Upper lobe of left lung (tissue), 6 donors: ENCODE measurements at regions not wholly inside any gene's neighbourhood (a gene's known extent, or its start where the extent isn't known, plus 50 kb on each side); places are given as distances from the start of the nearest gene placed in this dataset.
A peak's percentile ranks its signal among the peaks of the same experiment; 100 is the strongest.

Source experiments
- ATAC-seq, 2 donors: fragments of 200-7000 bp; cut with Tn5 transposase; one replicate each; pipeline ENCODE4 v1.9.1; 2022; ENCODE audit warnings: mild to moderate bottlenecking in 2 of 2, moderate library complexity in 2 of 2; ENCODE audit not compliant: low FRiP score in 2 of 2
- DNase-seq, 2 donors: peaks; one replicate each; pipeline ENCODE4 v3.0.0-alpha.2; 2019 to 2020
- H3K27ac ChIP-seq, 4 donors: fragments of 200-600 bp; sonication (generic); one replicate each; pipeline ENCODE4 v1.5.1; 2016 to 2019
- H3K27me3 ChIP-seq, 4 donors: fragments of 200-600 bp; sonication (generic); one replicate each; pipeline ENCODE4 v1.5.1; 2017 to 2019
- H3K36me3 ChIP-seq, 4 donors: fragments of 200-600 bp; sonication (generic); one replicate each; pipeline ENCODE4 v1.5.1; 2016 to 2019
- H3K4me1 ChIP-seq, 4 donors: fragments of 200-600 bp; sonication (generic); one replicate each; pipeline ENCODE4 v1.5.1; 2018 to 2019
- H3K4me3 ChIP-seq, 4 donors: fragments of 200-600 bp; sonication (generic); one replicate each; pipeline ENCODE4 v1.5.1; 2017 to 2019; ENCODE audit warnings: mild to moderate bottlenecking in 2 of 4, moderate library complexity in 1 of 4
- H3K9me3 ChIP-seq, 4 donors: fragments of 200-600 bp; sonication (generic); one replicate each; pipeline ENCODE4 v1.5.1; 2018 to 2019
- EP300 ChIP-seq, 4 donors: sonication (generic); formaldehyde crosslinking; IDR thresholded peaks; one replicate each; pipeline ENCODE4 v1.5.1; 2017; ENCODE audit warnings: antibody characterized with exemption in 4 of 4, control low read depth in 2 of 4
- POLR2A ChIP-seq, 4 donors: fragments of 450-650 bp; IDR thresholded peaks; one replicate each; pipeline ENCODE4 v1.5.1; 2016 to 2017; ENCODE audit warnings: antibody characterized with exemption in 4 of 4, mild to moderate bottlenecking in 2 of 4
- POLR2AphosphoS5 ChIP-seq, 2 donors: sonication (generic); formaldehyde crosslinking; IDR thresholded peaks; one replicate each; pipeline ENCODE4 v1.5.1; 2017; ENCODE audit warnings: antibody characterized with exemption in 2 of 2
- WGBS, 2 donors: methylation state at CpG; one replicate each; pipeline ENCODE4 v1.1.5; 2017 to 2018; 5-methylcytosine and 5-hydroxymethylcytosine counted together
- TF ChIP-seq, protein P1 (sequence below), 6 experiments: fragments of 450-650 bp in 4 of 6; fragments of 200-600 bp in 2 of 6; sonication (generic) in 2 of 6; IDR thresholded peaks; one replicate each; pipeline ENCODE4 v1.5.1; 2016 to 2019; ENCODE audit warnings: antibody characterized with exemption in 6 of 6
- donor health status: DM: no; HTN: no; CAD: no; lungs with moderate emphysema.
- donor health status: DM: no; HTN: yes; CAD: no; lungs with severe emphysema.

DNA sequence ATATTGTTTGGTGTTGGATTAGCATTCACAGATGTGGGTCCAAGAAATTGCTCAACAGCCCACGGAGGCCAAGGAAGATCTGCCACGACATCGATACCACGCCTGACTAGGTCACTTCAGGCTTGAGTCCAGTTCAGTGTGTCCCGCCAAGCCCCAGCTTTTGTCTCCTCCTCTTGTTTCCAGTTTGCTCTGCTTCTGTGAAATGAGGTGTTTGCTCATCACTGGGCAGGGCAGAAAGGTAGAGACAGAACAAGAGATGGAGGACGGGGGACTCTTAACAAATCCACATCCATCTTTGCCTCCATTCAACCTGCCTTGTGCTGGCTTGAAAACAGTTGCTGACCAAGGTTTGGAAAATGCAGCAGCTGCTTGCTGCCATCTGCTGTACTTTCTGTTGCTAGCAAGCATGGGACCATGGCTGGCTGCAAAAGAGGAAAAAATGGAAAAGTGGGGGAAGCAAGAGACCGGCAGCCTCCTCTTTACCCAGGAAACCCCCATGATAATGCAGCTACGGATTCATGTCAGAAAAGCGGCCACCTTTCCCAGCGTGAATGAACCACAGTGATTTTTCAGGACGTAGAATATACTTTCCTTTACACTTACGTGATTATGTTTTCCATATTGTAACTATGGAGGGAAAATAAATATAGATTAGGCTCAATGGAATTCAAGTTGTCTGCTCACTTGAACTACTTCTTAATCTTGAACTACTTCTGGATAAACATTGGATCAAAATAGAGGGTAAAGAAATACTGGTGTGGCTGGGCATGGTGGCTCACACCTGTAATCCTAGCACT, 80.2 kb upstream of the GREM2 start:
- WGBS, 2 donors: 59 to 67% methylated on average over 12 of the region's 12 CpGs
- Histone ChIP-seq H3K27ac (no peak overlapping the region), H3K9me3 (no peaks in the 10 kb centered on the region), H3K4me1 (no peaks in the 10 kb centered on the region), H3K36me3 (no peaks in the 10 kb centered on the region), H3K27me3 (no peaks in the 10 kb centered on the region), H3K4me3 (no peak overlapping the region)
- ATAC-seq (peak in 1 of 2 donors; percentile 92), DNase-seq (peak in 1 of 2 donors; percentile 23)
- no peak for TF ChIP-seq POLR2AphosphoS5 (IDR thresholded peaks at IDR 0.05)
- no peak for TF ChIP-seq EP300 (IDR thresholded peaks at IDR 0.05)
- TF ChIP-seq, protein P1, sequence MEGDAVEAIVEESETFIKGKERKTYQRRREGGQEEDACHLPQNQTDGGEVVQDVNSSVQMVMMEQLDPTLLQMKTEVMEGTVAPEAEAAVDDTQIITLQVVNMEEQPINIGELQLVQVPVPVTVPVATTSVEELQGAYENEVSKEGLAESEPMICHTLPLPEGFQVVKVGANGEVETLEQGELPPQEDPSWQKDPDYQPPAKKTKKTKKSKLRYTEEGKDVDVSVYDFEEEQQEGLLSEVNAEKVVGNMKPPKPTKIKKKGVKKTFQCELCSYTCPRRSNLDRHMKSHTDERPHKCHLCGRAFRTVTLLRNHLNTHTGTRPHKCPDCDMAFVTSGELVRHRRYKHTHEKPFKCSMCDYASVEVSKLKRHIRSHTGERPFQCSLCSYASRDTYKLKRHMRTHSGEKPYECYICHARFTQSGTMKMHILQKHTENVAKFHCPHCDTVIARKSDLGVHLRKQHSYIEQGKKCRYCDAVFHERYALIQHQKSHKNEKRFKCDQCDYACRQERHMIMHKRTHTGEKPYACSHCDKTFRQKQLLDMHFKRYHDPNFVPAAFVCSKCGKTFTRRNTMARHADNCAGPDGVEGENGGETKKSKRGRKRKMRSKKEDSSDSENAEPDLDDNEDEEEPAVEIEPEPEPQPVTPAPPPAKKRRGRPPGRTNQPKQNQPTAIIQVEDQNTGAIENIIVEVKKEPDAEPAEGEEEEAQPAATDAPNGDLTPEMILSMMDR (IDR thresholded peaks at IDR 0.05): peak in 5 of 6 experiments; percentile 31 to 60 (median 39)
- no peak for TF ChIP-seq POLR2A (IDR thresholded peaks at IDR 0.05)

- WGBS, 2 donors: 53 to 63% methylated on average over 5 of the region's 5 CpGs
- H3K4me3 ChIP-seq: no peak overlapping the region
- H3K27ac ChIP-seq: no peak overlapping the region
- no peaks in the 10 kb centered on the region for H3K4me1 ChIP-seq
- H3K36me3 ChIP-seq: no peaks in the 10 kb centered on the region
- peak in 1 of 2 donors; percentile 19 for ATAC-seq
- H3K9me3 ChIP-seq: no peaks in the 10 kb centered on the region
- H3K27me3 ChIP-seq: no peaks in the 10 kb centered on the region
- DNase-seq: no peak
- TF ChIP-seq EP300 (IDR thresholded peaks at IDR 0.05) (no peak), POLR2AphosphoS5 (IDR thresholded peaks at IDR 0.05) (no peak), POLR2A (IDR thresholded peaks at IDR 0.05) (no peak)
- TF ChIP-seq, protein P1 (IDR thresholded peaks at IDR 0.05): no peak
Observed at GRCh38 chr1:240691501-240691900, 79.5 kb upstream of the GREM2 start.

DNA sequence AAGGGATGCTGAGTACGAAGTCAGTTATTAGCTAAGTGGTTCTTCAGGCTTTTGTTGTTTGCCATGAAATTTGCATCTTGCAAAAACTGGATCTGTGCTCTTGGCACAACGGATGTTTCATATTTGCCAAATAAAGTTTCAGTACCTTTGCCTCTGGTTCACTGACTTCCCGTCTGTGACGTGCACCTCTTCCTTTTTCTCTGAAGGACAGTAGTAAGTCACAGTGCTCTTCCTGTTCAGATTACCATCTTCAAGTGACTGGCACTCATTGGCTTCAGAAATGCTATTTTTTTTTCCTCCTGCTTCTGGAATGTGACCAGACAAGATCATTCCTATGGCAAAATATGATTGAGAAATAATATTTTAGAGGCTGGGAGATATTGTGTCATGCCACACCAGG, 75.9 kb upstream of the GREM2 start:
- H3K4me3 ChIP-seq: no peak overlapping the region
- no peak for TF ChIP-seq POLR2AphosphoS5 (IDR thresholded peaks at IDR 0.05)
- TF ChIP-seq POLR2A (IDR thresholded peaks at IDR 0.05): no peak
- no peak for TF ChIP-seq EP300 (IDR thresholded peaks at IDR 0.05)
- TF ChIP-seq, protein P1 (IDR thresholded peaks at IDR 0.05): no peak
- DNase-seq (no peak), ATAC-seq (no peak)
- WGBS, 2 donors: 28 to 35% methylated on average over 4 of the region's 4 CpGs
- H3K27ac ChIP-seq: no peak overlapping the region
- H3K27me3 ChIP-seq: no peaks in the 10 kb centered on the region
- H3K36me3 ChIP-seq: no peaks in the 10 kb centered on the region
- no peaks in the 10 kb centered on the region for H3K9me3 ChIP-seq
- no peaks in the 10 kb centered on the region for H3K4me1 ChIP-seq

GRCh38 chr1:240683576-240683975, 71.6 kb upstream of the GREM2 start:
- WGBS, 2 donors: 82 to 96% methylated on average over 9 of the region's 9 CpGs
- DNase-seq: no peak
- no peaks in the 10 kb centered on the region for H3K27me3 ChIP-seq
- TF ChIP-seq, protein P1 (IDR thresholded peaks at IDR 0.05): no peak
- TF ChIP-seq POLR2AphosphoS5 (IDR thresholded peaks at IDR 0.05): no peak
- no peak for TF ChIP-seq POLR2A (IDR thresholded peaks at IDR 0.05)
- TF ChIP-seq EP300 (IDR thresholded peaks at IDR 0.05): no peak
- H3K36me3 ChIP-seq: no peaks in the 10 kb centered on the region
- peak in 1 of 2 donors; percentile 93 for ATAC-seq
- no peak overlapping the region for H3K4me3 ChIP-seq
- H3K27ac ChIP-seq: no peak overlapping the region
- H3K4me1 ChIP-seq: no peaks in the 10 kb centered on the region
- no peaks in the 10 kb centered on the region for H3K9me3 ChIP-seq

DNA sequence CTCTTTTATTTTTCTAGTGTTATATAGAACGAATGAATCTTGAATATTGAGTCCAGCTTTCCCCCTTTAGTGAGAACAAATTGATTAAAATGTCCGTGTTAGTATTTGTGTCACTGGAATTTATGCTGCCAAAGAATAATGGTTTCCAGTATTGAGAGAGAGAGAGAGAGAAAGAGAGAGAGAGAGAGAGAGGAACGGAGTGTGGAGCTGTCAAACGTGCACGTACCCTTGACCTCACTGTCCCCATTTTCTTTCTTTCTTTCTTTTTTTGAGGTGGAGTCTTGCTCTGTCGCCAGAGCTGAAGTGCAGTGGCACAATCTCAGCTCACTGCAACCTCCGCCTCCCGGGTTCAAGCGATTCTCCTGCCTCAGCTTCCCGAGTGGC, 70.9 kb upstream of the GREM2 start:
- no peaks in the 10 kb centered on the region for H3K36me3 ChIP-seq
- TF ChIP-seq, protein P1 (IDR thresholded peaks at IDR 0.05): no peak
- TF ChIP-seq EP300 (IDR thresholded peaks at IDR 0.05) (no peak), POLR2A (IDR thresholded peaks at IDR 0.05) (no peak), POLR2AphosphoS5 (IDR thresholded peaks at IDR 0.05) (no peak)
- H3K4me3 ChIP-seq: no peak overlapping the region
- ATAC-seq (no peak), DNase-seq (no peak)
- H3K27me3 ChIP-seq: no peaks in the 10 kb centered on the region
- no peaks in the 10 kb centered on the region for H3K4me1 ChIP-seq
- WGBS, 2 donors: 82 to 85% methylated on average over 10 of the region's 10 CpGs
- H3K9me3 ChIP-seq: no peaks in the 10 kb centered on the region
- no peak overlapping the region for H3K27ac ChIP-seq
